ENCODE measurements at regions not wholly inside any gene's neighbourhood (a gene's known extent, or its start where the extent isn't known, plus 50 kb on each side); places are given as distances from the start of the nearest gene placed in this dataset.

DNA sequence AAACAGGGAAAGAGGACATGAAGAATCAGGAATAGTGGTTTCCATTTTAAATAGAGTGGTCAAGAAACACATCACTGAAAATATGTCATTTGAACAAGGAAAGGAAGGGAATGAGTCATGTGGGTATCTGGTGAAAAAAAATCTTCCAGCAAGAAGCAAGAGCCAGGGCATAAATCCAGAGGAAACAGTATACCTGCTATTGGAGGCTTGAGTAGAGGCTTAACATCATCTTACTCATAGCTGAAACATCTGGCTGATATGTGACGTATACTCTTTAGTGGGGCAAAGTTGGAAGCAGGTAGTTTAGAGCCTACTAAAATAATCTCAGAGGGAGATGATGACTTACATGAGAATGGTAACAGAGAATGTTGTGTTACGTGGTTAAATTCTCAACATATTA, 517.2 kb downstream of the CAAP1 start:
- intact Hi-C loops (cut with DNase I), result no loop called here
- no peak for DNase-seq
- Histone ChIP-seq H3K4me3 (ENCODE audit: low read length in 2 of 2) (no peak overlapping the region), H3K27me3 (ENCODE audit: control insufficient read depth in 1 of 2, insufficient read depth in 2 of 2, low read length in 1 of 2) (no peaks in the 10 kb centered on the region), H3K36me3 (ENCODE audit: control insufficient read depth in 1 of 2, insufficient read depth in 2 of 2, low read length in 1 of 2) (no peaks in the 10 kb centered on the region), H3K9me3 (ENCODE audit: control insufficient read depth, low read length) (no peaks in the 10 kb centered on the region), H3K27ac (ENCODE audit: low read depth in 1 of 2, low read length in 2 of 2) (no peak overlapping the region), H3K4me1 (ENCODE audit: control insufficient read depth in 1 of 2, insufficient read depth in 2 of 2, low read length in 2 of 2) (no peaks in the 10 kb centered on the region)
- WGBS, 2 donors, result 52 to 55% methylated on average over 2 of the region's 2 CpGs
- no peak for ATAC-seq (ENCODE audit: low FRiP score)

DNA sequence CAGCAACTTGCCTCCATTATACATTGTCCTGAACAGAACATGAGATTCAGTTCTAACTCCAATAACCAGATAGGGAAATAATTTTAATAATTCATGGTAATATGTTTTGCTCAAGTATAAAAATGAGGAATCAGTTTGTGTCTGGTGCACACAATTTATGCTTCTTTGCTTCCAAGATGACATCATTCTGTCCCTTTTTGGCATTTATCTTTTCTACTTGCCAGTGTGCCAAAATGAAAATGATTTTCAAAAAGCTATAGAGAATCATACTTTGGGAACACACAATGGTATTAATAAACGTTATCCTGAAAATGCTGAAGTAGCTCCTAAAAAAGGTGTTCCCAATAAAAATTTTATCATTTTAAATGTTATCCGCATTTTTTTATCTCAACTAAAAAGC, 519.0 kb downstream of the CAAP1 start:
- DNase-seq, result no peak

DNA sequence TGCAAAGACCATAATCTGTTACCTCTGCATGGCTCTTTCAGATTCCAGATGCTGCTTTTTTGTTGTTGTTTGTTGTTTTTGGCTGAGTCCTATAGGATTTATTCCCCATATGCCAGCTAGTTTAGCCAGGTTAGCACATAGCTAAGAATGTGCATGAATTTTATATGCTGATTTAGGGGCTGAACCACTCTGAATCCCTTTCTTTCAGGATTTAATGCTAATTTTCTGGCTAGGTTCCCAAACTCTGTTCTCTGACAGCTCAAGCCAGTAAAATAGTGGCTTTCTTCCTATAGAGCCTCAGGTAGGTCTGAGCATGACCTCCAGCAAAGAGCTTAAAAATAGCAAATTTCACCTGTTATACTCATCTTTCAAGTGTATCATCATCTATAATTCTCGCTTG, 521.4 kb downstream of the CAAP1 start:
- no peak for ATAC-seq (ENCODE audit: low FRiP score)
- H3K4me3 ChIP-seq (ENCODE audit: low read length in 2 of 2), result no peak overlapping the region

More for the DNA sequence above, 519.0 kb downstream of the CAAP1 start:
- no peak for ATAC-seq (ENCODE audit: low FRiP score)
- Histone ChIP-seq H3K4me1 (ENCODE audit: control insufficient read depth in 1 of 2, insufficient read depth in 2 of 2, low read length in 2 of 2) (no peaks in the 10 kb centered on the region), H3K27ac (ENCODE audit: low read depth in 1 of 2, low read length in 2 of 2) (no peak overlapping the region), H3K9me3 (ENCODE audit: control insufficient read depth, low read length) (no peaks in the 10 kb centered on the region), H3K27me3 (ENCODE audit: control insufficient read depth in 1 of 2, insufficient read depth in 2 of 2, low read length in 1 of 2) (no peaks in the 10 kb centered on the region), H3K4me3 (ENCODE audit: low read length in 2 of 2) (no peak overlapping the region), H3K36me3 (ENCODE audit: control insufficient read depth in 1 of 2, insufficient read depth in 2 of 2, low read length in 1 of 2) (no peaks in the 10 kb centered on the region)
- WGBS, 2 donors, result 88 to 91% methylated on average over 2 of the region's 2 CpGs
- intact Hi-C loops (cut with DNase I), result no loop called here

DNA sequence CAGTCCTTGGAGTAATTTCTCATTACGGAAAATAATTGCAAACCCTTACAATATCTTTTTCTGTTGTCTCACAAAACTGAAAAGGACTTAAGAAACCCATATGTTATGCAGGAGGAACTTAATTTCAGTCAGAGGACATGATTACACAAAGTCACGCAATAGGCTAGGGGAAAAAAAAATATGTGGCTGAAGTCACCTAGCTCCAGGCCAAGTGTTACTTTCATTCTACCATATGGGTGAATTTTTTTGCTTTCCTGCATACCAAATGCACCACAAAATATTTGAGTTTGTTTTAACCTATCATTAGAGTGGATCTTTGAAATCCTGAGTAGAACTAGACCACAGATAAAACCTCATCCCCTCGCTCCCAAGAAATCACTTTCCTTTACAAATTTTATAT, 523.5 kb downstream of the CAAP1 start:
- Histone ChIP-seq H3K4me3 (ENCODE audit: low read length in 2 of 2) (no peak overlapping the region), H3K4me1 (ENCODE audit: control insufficient read depth in 1 of 2, insufficient read depth in 2 of 2, low read length in 2 of 2) (no peaks in the 10 kb centered on the region), H3K27me3 (ENCODE audit: control insufficient read depth in 1 of 2, insufficient read depth in 2 of 2, low read length in 1 of 2) (no peaks in the 10 kb centered on the region), H3K27ac (ENCODE audit: low read depth in 1 of 2, low read length in 2 of 2) (no peak overlapping the region), H3K9me3 (ENCODE audit: control insufficient read depth, low read length) (no peaks in the 10 kb centered on the region), H3K36me3 (ENCODE audit: control insufficient read depth in 1 of 2, insufficient read depth in 2 of 2, low read length in 1 of 2) (no peaks in the 10 kb centered on the region)
- DNase-seq (no peak), ATAC-seq (ENCODE audit: low FRiP score) (no peak)
- intact Hi-C loops (cut with DNase I), result no loop called here
- 88 to 93% methylated on average over 3 of the region's 3 CpGs for WGBS, 2 donors

More for the DNA sequence above, 521.4 kb downstream of the CAAP1 start:
- Histone ChIP-seq H3K4me1 (ENCODE audit: control insufficient read depth in 1 of 2, insufficient read depth in 2 of 2, low read length in 2 of 2) (no peaks in the 10 kb centered on the region), H3K27me3 (ENCODE audit: control insufficient read depth in 1 of 2, insufficient read depth in 2 of 2, low read length in 1 of 2) (no peaks in the 10 kb centered on the region), H3K9me3 (ENCODE audit: control insufficient read depth, low read length) (no peaks in the 10 kb centered on the region), H3K27ac (ENCODE audit: low read depth in 1 of 2, low read length in 2 of 2) (no peak overlapping the region), H3K36me3 (ENCODE audit: control insufficient read depth in 1 of 2, insufficient read depth in 2 of 2, low read length in 1 of 2) (no peaks in the 10 kb centered on the region)
- intact Hi-C loops (cut with DNase I), result no loop called here
- WGBS, 2 donors, result 93 to 97% methylated on average over 1 of the region's 1 CpG
- DNase-seq, result no peak

DNA sequence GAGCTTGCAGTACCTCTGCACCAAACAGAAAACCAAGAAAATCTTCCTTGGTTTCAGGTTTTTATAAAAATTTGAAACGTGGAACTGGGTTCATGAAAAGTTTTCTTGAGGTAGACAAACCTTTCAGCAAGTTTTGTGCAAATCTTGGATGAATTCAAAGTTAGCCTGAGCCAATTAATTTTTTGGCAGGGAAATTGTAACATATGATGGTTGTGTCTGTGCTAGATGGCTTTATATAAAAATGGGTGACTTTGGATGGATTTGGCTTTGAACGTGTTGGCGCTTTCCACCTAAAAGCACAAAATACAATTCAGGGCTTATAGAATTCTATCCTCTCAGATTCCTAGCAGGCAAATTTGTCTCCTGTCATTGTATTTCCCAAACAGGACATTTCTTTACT, 524.4 kb downstream of the CAAP1 start:
- intact Hi-C loops (cut with DNase I), result no loop called here
- Histone ChIP-seq H3K36me3 (ENCODE audit: control insufficient read depth in 1 of 2, insufficient read depth in 2 of 2, low read length in 1 of 2) (no peaks in the 10 kb centered on the region), H3K4me3 (ENCODE audit: low read length in 2 of 2) (no peak overlapping the region), H3K4me1 (ENCODE audit: control insufficient read depth in 1 of 2, insufficient read depth in 2 of 2, low read length in 2 of 2) (no peaks in the 10 kb centered on the region), H3K27me3 (ENCODE audit: control insufficient read depth in 1 of 2, insufficient read depth in 2 of 2, low read length in 1 of 2) (no peaks in the 10 kb centered on the region), H3K9me3 (ENCODE audit: control insufficient read depth, low read length) (no peaks in the 10 kb centered on the region), H3K27ac (ENCODE audit: low read depth in 1 of 2, low read length in 2 of 2) (no peak overlapping the region)
- ATAC-seq (ENCODE audit: low FRiP score) (no peak), DNase-seq (no peak)
- whole genome bisulfite sequencing, 2 donors, result 77 to 81% methylated on average over 3 of the region's 3 CpGs

DNA sequence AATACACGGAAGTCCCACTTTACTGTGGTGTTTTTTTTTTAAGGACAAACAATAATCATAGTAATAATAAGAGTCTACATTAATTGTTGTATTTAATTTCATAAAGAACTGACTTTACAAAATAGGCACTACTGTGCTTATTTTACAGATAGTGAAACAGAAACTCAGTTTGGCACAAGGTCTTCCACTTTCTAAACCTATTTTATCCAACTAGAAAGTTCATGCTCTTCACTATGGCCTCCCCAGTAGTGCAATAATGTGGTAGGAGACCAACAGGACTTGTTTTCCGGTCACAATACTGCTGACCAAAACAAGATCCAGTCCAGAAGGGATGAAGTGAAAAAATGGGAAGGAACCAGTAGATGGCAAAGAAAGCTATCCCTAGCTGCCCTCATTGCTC, 531.6 kb downstream of the CAAP1 start:
- no peaks in the 10 kb centered on the region for H3K4me1 ChIP-seq (ENCODE audit: control insufficient read depth in 1 of 2, insufficient read depth in 2 of 2, low read length in 2 of 2)
- H3K36me3 ChIP-seq (ENCODE audit: control insufficient read depth in 1 of 2, insufficient read depth in 2 of 2, low read length in 1 of 2), result no peaks in the 10 kb centered on the region
- 69 to 70% methylated on average over 2 of the region's 2 CpGs for WGBS, 2 donors
- H3K27ac ChIP-seq (ENCODE audit: low read depth in 1 of 2, low read length in 2 of 2), result no peak overlapping the region
- DNase-seq, result no peak
- H3K27me3 ChIP-seq (ENCODE audit: control insufficient read depth in 1 of 2, insufficient read depth in 2 of 2, low read length in 1 of 2), result no peaks in the 10 kb centered on the region
- intact Hi-C loops (cut with DNase I), result no loop called here
- no peak overlapping the region for H3K4me3 ChIP-seq (ENCODE audit: low read length in 2 of 2)
- no peak for ATAC-seq (ENCODE audit: low FRiP score)
- no peaks in the 10 kb centered on the region for H3K9me3 ChIP-seq (ENCODE audit: control insufficient read depth, low read length)

DNA sequence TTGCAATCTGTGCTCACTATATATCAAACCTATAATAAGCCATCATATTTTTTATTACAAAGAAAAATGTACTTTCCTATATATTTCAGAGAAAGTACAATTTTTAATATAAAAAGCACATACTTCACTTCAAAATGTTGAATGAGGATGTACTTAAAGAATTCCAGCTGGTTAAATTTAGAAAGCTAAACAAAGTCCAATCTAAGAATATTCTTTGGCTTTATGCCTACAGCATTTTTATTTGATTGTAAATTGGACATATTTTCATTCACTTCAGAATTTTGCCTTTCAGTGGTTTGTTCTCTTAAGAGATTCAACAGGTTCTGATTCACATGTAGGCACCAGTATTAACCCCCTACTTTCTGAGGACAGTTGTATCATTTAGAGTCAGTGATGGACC, 533.8 kb downstream of the CAAP1 start:
- Histone ChIP-seq H3K36me3 (ENCODE audit: control insufficient read depth in 1 of 2, insufficient read depth in 2 of 2, low read length in 1 of 2) (no peaks in the 10 kb centered on the region), H3K9me3 (ENCODE audit: control insufficient read depth, low read length) (no peaks in the 10 kb centered on the region), H3K4me3 (ENCODE audit: low read length in 2 of 2) (no peak overlapping the region), H3K4me1 (ENCODE audit: control insufficient read depth in 1 of 2, insufficient read depth in 2 of 2, low read length in 2 of 2) (no peaks in the 10 kb centered on the region), H3K27me3 (ENCODE audit: control insufficient read depth in 1 of 2, insufficient read depth in 2 of 2, low read length in 1 of 2) (no peaks in the 10 kb centered on the region), H3K27ac (ENCODE audit: low read depth in 1 of 2, low read length in 2 of 2) (no peak overlapping the region)
- ATAC-seq (ENCODE audit: low FRiP score) (no peak), DNase-seq (no peak)
- intact Hi-C loops (cut with DNase I), result no loop called here

DNA sequence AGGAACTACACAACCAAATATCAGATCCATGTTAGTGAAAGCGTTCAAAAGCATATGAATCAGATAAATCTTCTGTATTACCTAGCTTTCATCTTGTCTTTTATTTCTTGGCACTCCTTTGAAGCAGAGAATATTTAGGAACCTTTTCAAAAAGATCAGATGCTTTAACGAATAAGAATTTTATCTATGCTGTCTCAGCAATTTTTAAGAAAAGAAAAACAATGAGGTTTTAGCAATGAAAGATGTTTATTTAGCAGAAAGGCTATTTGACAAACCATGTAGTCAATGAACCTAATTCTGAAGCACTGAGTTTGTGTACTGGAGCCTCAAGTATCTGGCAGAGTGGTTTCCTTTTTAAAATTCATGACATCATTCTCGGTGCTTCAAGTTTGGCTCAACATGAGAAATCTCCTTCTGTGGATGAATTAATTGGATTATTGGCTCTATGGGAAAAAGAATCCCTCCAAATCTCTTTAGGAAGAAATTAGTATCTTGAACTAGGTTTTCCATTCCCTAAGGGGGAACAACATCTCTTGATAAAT, 534.7 kb downstream of the CAAP1 start:
- WGBS, 2 donors, result 28 to 31% methylated on average over 3 of the region's 3 CpGs
- Histone ChIP-seq H3K36me3 (ENCODE audit: control insufficient read depth in 1 of 2, insufficient read depth in 2 of 2, low read length in 1 of 2) (no peaks in the 10 kb centered on the region), H3K27me3 (ENCODE audit: control insufficient read depth in 1 of 2, insufficient read depth in 2 of 2, low read length in 1 of 2) (no peaks in the 10 kb centered on the region), H3K4me3 (ENCODE audit: low read length in 2 of 2) (no peak overlapping the region), H3K4me1 (ENCODE audit: control insufficient read depth in 1 of 2, insufficient read depth in 2 of 2, low read length in 2 of 2) (no peaks in the 10 kb centered on the region), H3K27ac (ENCODE audit: low read depth in 1 of 2, low read length in 2 of 2) (no peak overlapping the region), H3K9me3 (ENCODE audit: control insufficient read depth, low read length) (no peaks in the 10 kb centered on the region)
- ATAC-seq (ENCODE audit: low FRiP score) (no peak), DNase-seq (no peak)
- intact Hi-C loops (cut with DNase I), result no loop called here

DNA sequence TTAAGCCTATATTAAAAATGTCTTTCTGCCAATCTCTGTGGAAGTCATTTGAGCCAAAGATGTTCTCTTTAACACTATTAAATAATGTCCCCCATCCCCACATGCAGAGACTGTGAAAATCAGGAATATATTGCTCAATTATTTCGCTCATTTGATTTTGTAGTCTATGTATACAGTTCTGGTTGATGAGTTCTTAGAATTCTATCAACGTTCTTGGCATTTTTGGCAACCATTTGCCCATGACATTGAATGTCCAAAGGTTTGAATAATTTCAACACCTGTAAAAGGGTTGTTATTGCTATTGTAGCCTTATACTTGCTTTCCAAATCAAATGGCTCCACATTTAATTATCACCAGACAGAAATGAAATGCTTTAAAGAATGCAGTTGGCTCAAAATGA, 536.1 kb downstream of the CAAP1 start:
- no peak for DNase-seq
- no peaks in the 10 kb centered on the region for H3K27me3 ChIP-seq (ENCODE audit: control insufficient read depth in 1 of 2, insufficient read depth in 2 of 2, low read length in 1 of 2)
- no peak overlapping the region for H3K27ac ChIP-seq (ENCODE audit: low read depth in 1 of 2, low read length in 2 of 2)
- H3K36me3 ChIP-seq (ENCODE audit: control insufficient read depth in 1 of 2, insufficient read depth in 2 of 2, low read length in 1 of 2), result no peaks in the 10 kb centered on the region
- H3K9me3 ChIP-seq (ENCODE audit: control insufficient read depth, low read length), result no peaks in the 10 kb centered on the region
- 72 to 75% methylated on average over 2 of the region's 2 CpGs for WGBS, 2 donors
- no peak overlapping the region for H3K4me3 ChIP-seq (ENCODE audit: low read length in 2 of 2)
- intact Hi-C loops (cut with DNase I), result no loop called here
- ATAC-seq (ENCODE audit: low FRiP score), result no peak
- H3K4me1 ChIP-seq (ENCODE audit: control insufficient read depth in 1 of 2, insufficient read depth in 2 of 2, low read length in 2 of 2), result no peaks in the 10 kb centered on the region

Measured in aorta (tissue), 5 donors.